Left lung (tissue), 4 donors: ENCODE measurements at regions not wholly inside any gene's neighbourhood (a gene's known extent, or its start where the extent isn't known, plus 50 kb on each side); places are given as distances from the start of the nearest gene placed in this dataset.

Experiments
- ATAC-seq: fragments of 200-7000 bp; cut with Tn5 transposase; one replicate; pipeline ENCODE4 v1.9.1; 2020; ENCODE audit warnings: moderate library complexity
- DNase-seq, 4 donors: peaks; one replicate each; pipeline ENCODE4 v3.0.0-alpha.2; 2013 to 2020
- H3K27ac ChIP-seq, 2 donors: fragments of 200-600 bp; sonication (generic) in 1 of 2; one replicate each; pipeline versions ENCODE4 v1.5.0 to v1.8.0; 2020 to 2021
- H3K27me3 ChIP-seq, 2 donors: fragments of 200-600 bp; sonication (generic) in 1 of 2; one replicate each; pipeline versions ENCODE4 v1.5.0 to v1.8.0; 2020 to 2021
- H3K36me3 ChIP-seq, 2 donors: fragments of 200-600 bp; sonication (generic) in 1 of 2; one replicate each; pipeline versions ENCODE4 v1.5.0 to v1.8.0; 2020 to 2021
- H3K4me1 ChIP-seq, 2 donors: fragments of 200-600 bp; one replicate each; pipeline ENCODE4 v1.8.0; 2021
- H3K4me3 ChIP-seq, 2 donors: fragments of 200-600 bp; sonication (generic) in 1 of 2; one replicate each; pipeline versions ENCODE4 v1.5.0 to v1.8.0; 2020 to 2021; ENCODE audit warnings: mild to moderate bottlenecking in 1 of 2
- H3K9me3 ChIP-seq, 2 donors: fragments of 200-600 bp; sonication (generic) in 1 of 2; one replicate each; pipeline versions ENCODE4 v1.5.0 to v1.8.0; 2020 to 2021
- CTCF ChIP-seq, 2 donors: fragments of 200-600 bp; sonication (generic) in 1 of 2; IDR thresholded peaks; one replicate each; pipeline versions ENCODE4 v1.5.0 to v1.8.0; 2021; ENCODE audit warnings: antibody characterized with exemption in 2 of 2
- intact Hi-C, 2 donors: fragments of 100-400 bp; cut with DNase I; formaldehyde crosslinking; loops; one replicate each; pipeline versions ENCODE4 v1.11.2 to v1.14.2; 2022
- donor health status: DM: no; HTN: yes; CAD: no.
- donor health status: DM: no; HTN: no; CAD: no.

GRCh38 chr3:66822186-66823008, 175.7 kb upstream of the KBTBD8 start:
- ATAC-seq (peak; percentile 98), DNase-seq (peak in 3 of 4 donors; percentile 20 to 57 (median 49))
- Histone ChIP-seq H3K9me3 (no peaks in the 10 kb centered on the region), H3K27me3 (no peaks in the 10 kb centered on the region), H3K4me1 (no peaks in the 10 kb centered on the region), H3K27ac (no peak overlapping the region), H3K4me3 (no peak overlapping the region), H3K36me3 (no peaks in the 10 kb centered on the region)
- TF ChIP-seq CTCF (IDR thresholded peaks at IDR 0.05), result peak; percentile 61 to 62
- intact Hi-C loops, result loop anchor here in 1 of 2 donors (5.0 kb wide), 1 partner anchor 545 kb away; no protein-coding TSS in a partner anchor

DNA sequence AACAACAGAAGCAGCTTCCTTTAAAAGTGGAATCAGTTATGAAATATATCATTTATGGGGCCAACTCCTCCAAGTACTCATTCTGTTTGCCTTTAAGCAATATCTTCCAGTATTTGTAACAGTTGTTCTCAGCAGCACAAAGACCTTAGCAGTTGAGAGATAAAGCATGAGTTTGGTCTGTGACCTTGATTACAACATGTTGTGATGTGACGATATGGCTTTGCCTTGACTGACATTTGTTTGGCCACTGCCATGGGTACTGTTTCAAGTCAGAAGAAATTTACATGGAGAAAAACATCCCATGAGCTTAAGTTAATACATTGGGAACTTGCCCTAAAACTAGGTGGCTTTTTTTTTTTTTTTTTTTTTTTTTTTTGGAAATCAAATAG, 175.1 kb upstream of the KBTBD8 start:
- intact Hi-C loops, result loop anchor here in 1 of 2 donors (5.0 kb wide), 1 partner anchor 546 kb away; no protein-coding TSS in a partner anchor
- no peaks in the 10 kb centered on the region for H3K4me1 ChIP-seq
- peaks cover 0 to 4% of the 10 kb centered on the region in 2 donors for H3K27me3 ChIP-seq
- TF ChIP-seq CTCF (IDR thresholded peaks at IDR 0.05), result no peak
- ATAC-seq, result peak; percentile 41
- DNase-seq, result no peak
- no peak overlapping the region for H3K27ac ChIP-seq
- H3K4me3 ChIP-seq, result no peak overlapping the region
- no peaks in the 10 kb centered on the region for H3K36me3 ChIP-seq
- H3K9me3 ChIP-seq, result no peaks in the 10 kb centered on the region

- no peaks in the 10 kb centered on the region for H3K36me3 ChIP-seq
- no peak overlapping the region for H3K27ac ChIP-seq
- intact Hi-C loops, result loop anchor here in 1 of 2 donors (5.0 kb wide), 1 partner anchor 546 kb away; no protein-coding TSS in a partner anchor
- no peak for TF ChIP-seq CTCF (IDR thresholded peaks at IDR 0.05)
- H3K4me3 ChIP-seq, result no peak overlapping the region
- peaks cover 0 to 8% of the 10 kb centered on the region in 2 donors for H3K27me3 ChIP-seq
- H3K4me1 ChIP-seq, result no peaks in the 10 kb centered on the region
- no peak for ATAC-seq
- H3K9me3 ChIP-seq, result no peaks in the 10 kb centered on the region
- peak in 1 of 4 donors; percentile 43 for DNase-seq
Observed at GRCh38 chr3:66823532-66823931, 174.6 kb upstream of the KBTBD8 start.

GRCh38 chr3:66825375-66825774, 172.7 kb upstream of the KBTBD8 start:
- peaks cover 0 to 8% of the 10 kb centered on the region in 2 donors for H3K27me3 ChIP-seq
- intact Hi-C loops, result no loop called here
- DNase-seq, result no peak
- no peak overlapping the region for H3K4me3 ChIP-seq
- H3K36me3 ChIP-seq, result no peaks in the 10 kb centered on the region
- TF ChIP-seq CTCF (IDR thresholded peaks at IDR 0.05), result no peak
- ATAC-seq, result no peak
- no peaks in the 10 kb centered on the region for H3K4me1 ChIP-seq
- no peak overlapping the region for H3K27ac ChIP-seq
- no peaks in the 10 kb centered on the region for H3K9me3 ChIP-seq

DNA sequence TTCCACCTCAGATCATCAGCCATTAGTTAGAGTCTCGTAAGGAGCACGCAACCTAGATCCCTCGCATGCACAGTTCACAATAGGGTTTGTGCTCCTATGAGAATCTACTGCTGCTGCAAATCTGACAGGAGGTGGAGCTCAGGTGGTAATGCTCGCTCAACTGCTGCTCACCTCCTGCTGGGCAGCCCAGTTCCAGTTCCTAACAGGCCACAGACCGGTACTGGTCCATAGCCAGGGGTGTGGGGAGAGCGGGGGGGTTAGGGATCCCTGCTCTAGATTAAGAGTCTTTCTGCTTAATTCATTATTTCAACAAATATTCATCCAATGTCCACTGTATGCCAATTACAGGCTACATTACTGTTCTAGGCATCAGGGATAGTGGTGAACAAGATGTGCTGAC, 170.4 kb upstream of the KBTBD8 start:
- no peak for TF ChIP-seq CTCF (IDR thresholded peaks at IDR 0.05)
- no peak overlapping the region for H3K4me3 ChIP-seq
- DNase-seq, result no peak
- no peaks in the 10 kb centered on the region for H3K36me3 ChIP-seq
- no peak overlapping the region for H3K27ac ChIP-seq
- peaks cover 0 to 8% of the 10 kb centered on the region in 2 donors for H3K27me3 ChIP-seq
- no peaks in the 10 kb centered on the region for H3K9me3 ChIP-seq
- intact Hi-C loops, result no loop called here
- H3K4me1 ChIP-seq, result no peaks in the 10 kb centered on the region
- no peak for ATAC-seq
